SK-N-SH (cell line): ENCODE measurements at regions not wholly inside any gene's neighbourhood (a gene's known extent, or its start where the extent isn't known, plus 50 kb on each side); places are given as distances from the start of the nearest gene placed in this dataset.

ENCODE experiments used
- CTCF ChIA-PET: fragments of 300-600, 350-600 bp; formaldehyde crosslinking; extraction: SDS; loops from one replicate; lab custom pipeline; 2021; lab: Yijun Ruan, JAX
- POLR2A ChIA-PET: fragments of 350-600 bp; sonication (Branson Sonifier 250); formaldehyde crosslinking; extraction: SDS; loops from one replicate; lab custom pipeline; 2020; ENCODE audit warnings: antibody characterized with exemption, inconsistent platforms; lab: Yijun Ruan, JAX
- DNase-seq: peaks from one replicate; pipeline ENCODE4 v3.0.0; 2012
- H2AFZ ChIP-seq: fragments of 200-600 bp; sonication (generic); 2 replicates; pipeline ENCODE4 v1.8.1; 2016; ENCODE audit warnings: antibody characterized with exemption, mild to moderate bottlenecking, low read depth
- H3F3A ChIP-seq: fragments of 200-600 bp; sonication (generic); replicated peaks from 2 replicates; pipeline ENCODE3; 2016; ENCODE audit warnings: antibody characterized with exemption, mild to moderate bottlenecking; ENCODE audit not compliant: insufficient read depth
- H3K27ac ChIP-seq, 2 experiments: fragments of 200-500 bp in 1 of 2; fragments of 200-600 bp in 1 of 2; sonication (Bioruptor generic) in 1 of 2; sonication (generic), shearing (Covaris generic) in 1 of 2; 2 replicates each; pipeline versions ENCODE4 v1.5.1 to v1.6.1; 2014 to 2016; ENCODE audit warnings: low read depth in 2 of 2, inconsistent platforms in 1 of 2, low read length in 1 of 2, mild to moderate bottlenecking in 1 of 2, mixed read lengths in 1 of 2
- H3K27me3 ChIP-seq: fragments of 200-600 bp; sonication (generic), shearing (Covaris generic); 2 replicates; pipeline ENCODE4 v1.6.1; 2016; ENCODE audit warnings: mixed run types; ENCODE audit not compliant: insufficient read depth
- H3K36me3 ChIP-seq, 2 experiments: fragments of 200-500 bp in 1 of 2; fragments of 200-600 bp in 1 of 2; sonication (Bioruptor generic) in 1 of 2; sonication (generic) in 1 of 2; replicated peaks in 1 of 2; 2 replicates each; pipeline versions ENCODE3 to v1.5.1; 2014 to 2016; ENCODE audit warnings: low read length in 1 of 2, mild to moderate bottlenecking in 1 of 2; ENCODE audit not compliant: insufficient read depth in 2 of 2, control insufficient read depth in 1 of 2
- H3K4me1 ChIP-seq, 2 experiments: fragments of 200-500 bp in 1 of 2; fragments of 200-600 bp in 1 of 2; sonication (Bioruptor generic) in 1 of 2; sonication (generic), shearing (Covaris generic) in 1 of 2; 2 replicates each; pipeline versions ENCODE4 v1.5.1 to v1.6.1; 2014 to 2016; ENCODE audit warnings: low read depth in 1 of 2, low read length in 1 of 2, mixed run types in 1 of 2; ENCODE audit not compliant: insufficient read depth in 2 of 2, control insufficient read depth in 1 of 2
- H3K4me2 ChIP-seq: fragments of 200-600 bp; sonication (generic), shearing (Covaris generic); 2 replicates; pipeline ENCODE4 v1.6.1; 2017; ENCODE audit warnings: mixed run types
- H3K4me3 ChIP-seq, 2 experiments: fragments of 200-500 bp in 1 of 2; fragments of 200-600 bp in 1 of 2; sonication (Bioruptor generic) in 1 of 2; sonication (generic), shearing (Covaris generic) in 1 of 2; 2 replicates each; pipeline versions ENCODE4 v1.5.1 to v1.8.1; 2014 to 2016; ENCODE audit warnings: low read depth in 2 of 2, inconsistent platforms in 1 of 2, low read length in 1 of 2, mild to moderate bottlenecking in 1 of 2, mixed read lengths in 1 of 2, moderate library complexity in 1 of 2
- H3K79me2 ChIP-seq: fragments of 200-600 bp; sonication (generic); 2 replicates; pipeline ENCODE4 v1.8.1; 2017; ENCODE audit warnings: mild to moderate bottlenecking; ENCODE audit not compliant: insufficient read depth
- H3K9ac ChIP-seq: fragments of 200-600 bp; sonication (generic); 2 replicates; pipeline ENCODE4 v1.6.1; 2017; ENCODE audit warnings: mixed run types
- H3K9me2 ChIP-seq: fragments of 200-600 bp; sonication (generic); 2 replicates; pipeline ENCODE4 v1.6.1; 2017; ENCODE audit warnings: mixed run types
- H3K9me3 ChIP-seq: fragments of 200-600 bp; sonication (generic); 2 replicates; pipeline ENCODE4 v1.6.1; 2017; ENCODE audit warnings: mixed run types, mild to moderate bottlenecking, moderate library complexity
- H4K20me1 ChIP-seq: fragments of 200-600 bp; sonication (generic); 2 replicates; pipeline ENCODE4 v1.6.1; 2017; ENCODE audit warnings: mild to moderate bottlenecking, mixed run types; ENCODE audit not compliant: insufficient read depth
- CHD2 ChIP-seq: fragments of 150-350 bp; IDR thresholded peaks from 2 replicates; pipeline ENCODE4 v1.6.1; 2018; ENCODE audit warnings: low read length; ENCODE audit not compliant: partially characterized antibody
- EP300 ChIP-seq, 2 experiments: IDR thresholded peaks; 2 replicates each; pipeline versions ENCODE4 v1.4.0 to v1.6.1; 2012; ENCODE audit warnings: borderline replicate concordance in 1 of 2, low read depth in 1 of 2, low read length in 1 of 2
- EZH2phosphoT487 ChIP-seq: fragments of 200-600 bp; sonication (generic); IDR thresholded peaks from 2 replicates; pipeline ENCODE4 v1.6.1; 2017; ENCODE audit warnings: low read depth, mixed run types, mild to moderate bottlenecking, antibody characterized with exemption, moderate library complexity, borderline replicate concordance
- FOXM1 ChIP-seq: IDR thresholded peaks from 2 replicates; pipeline ENCODE4 v1.4.0; 2012; ENCODE audit warnings: low read depth, mild to moderate bottlenecking
- JUND ChIP-seq: IDR thresholded peaks from 2 replicates; pipeline ENCODE4 v1.4.0; 2012
- MEF2A ChIP-seq: IDR thresholded peaks from 2 replicates; pipeline ENCODE4 v1.4.0; 2012; ENCODE audit warnings: low read depth, borderline replicate concordance
- MXI1 ChIP-seq: IDR thresholded peaks from 2 replicates; pipeline ENCODE4 v1.6.1; 2012; ENCODE audit warnings: mild to moderate bottlenecking, low read depth, low read length, improper control_type of control experiment
- NRF1 ChIP-seq: IDR thresholded peaks from 2 replicates; pipeline ENCODE4 v1.6.1; 2012; ENCODE audit warnings: low read depth, mild to moderate bottlenecking, low read length
- POLR2AphosphoS5 ChIP-seq: IDR thresholded peaks from 2 replicates; pipeline ENCODE4 v1.6.1; 2012; ENCODE audit warnings: low read depth, low read length
- RAD21 ChIP-seq: IDR thresholded peaks from 2 replicates; pipeline ENCODE4 v1.6.1; 2012; ENCODE audit warnings: mild to moderate bottlenecking, low read length
- RFX5 ChIP-seq: IDR thresholded peaks from 2 replicates; pipeline ENCODE4 v1.6.1; 2012; ENCODE audit warnings: mild to moderate bottlenecking, improper control_type of control experiment, low read length
- RXRA ChIP-seq: IDR thresholded peaks from 2 replicates; pipeline ENCODE4 v1.4.0; 2012; ENCODE audit warnings: low read depth, mild to moderate bottlenecking, borderline replicate concordance
- SIN3A ChIP-seq: IDR thresholded peaks from 2 replicates; pipeline ENCODE4 v1.6.1; 2012; ENCODE audit warnings: low read depth, mild to moderate bottlenecking, low read length, moderate library complexity, borderline replicate concordance
- SMC3 ChIP-seq: IDR thresholded peaks from 2 replicates; pipeline ENCODE4 v1.6.1; 2012; ENCODE audit warnings: low read depth, low read length, improper control_type of control experiment
- TAF1 ChIP-seq: IDR thresholded peaks from 2 replicates; pipeline ENCODE4 v1.6.1; 2012; ENCODE audit warnings: low read depth, mild to moderate bottlenecking, low read length, moderate library complexity, borderline replicate concordance
- YY1 ChIP-seq: IDR thresholded peaks from 2 replicates; pipeline ENCODE4 v1.4.0; 2012; ENCODE audit warnings: low read depth, mild to moderate bottlenecking
- WGBS: methylation state at CpG from one replicate; pipeline ENCODE4 v1.1.6; 2017; ENCODE audit warnings: low lambda C conversion rate; 5-methylcytosine and 5-hydroxymethylcytosine counted together
- TF ChIP-seq, protein P1 (sequence below): IDR thresholded peaks from 2 replicates; pipeline ENCODE4 v1.4.0; 2012; ENCODE audit warnings: low read depth
- TF ChIP-seq, protein P2 (sequence below): IDR thresholded peaks from 2 replicates; pipeline ENCODE4 v1.4.0; 2012; ENCODE audit warnings: low read depth, borderline replicate concordance
- TF ChIP-seq, protein P3 (sequence below): IDR thresholded peaks from 2 replicates; pipeline ENCODE4; 2012
- TF ChIP-seq, protein P4 (sequence below): fragments of 150-350 bp; IDR thresholded peaks from 2 replicates; pipeline ENCODE4 v1.6.1; 2016; ENCODE audit warnings: mild to moderate bottlenecking, low read depth, low read length

DNA sequence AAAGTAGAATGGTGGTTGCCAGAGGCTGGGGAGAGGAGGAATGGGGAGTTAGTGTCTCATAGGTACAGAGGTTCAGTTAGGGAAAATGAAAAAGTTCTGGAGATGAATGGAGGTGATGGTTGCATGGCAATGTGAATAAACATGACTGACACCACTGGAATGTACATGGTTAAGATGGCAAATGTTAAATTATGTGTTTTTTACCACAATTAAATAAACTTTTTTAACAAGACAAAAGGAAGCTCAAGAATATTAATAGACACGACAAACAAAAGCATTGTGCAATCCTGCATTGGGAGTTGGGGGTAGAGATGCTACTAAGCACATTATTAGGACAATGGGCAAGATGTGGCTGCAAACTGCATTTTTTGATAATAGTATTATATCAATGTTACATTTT, 147.7 kb downstream of the TWIST2 start:
- Histone ChIP-seq H3K4me2 (no peak overlapping the region), H3K27me3 (no peaks in the 10 kb centered on the region), H3K4me3 (no peak overlapping the region), H3K9me2 (no peaks in the 10 kb centered on the region), H3K9me3 (no peaks in the 10 kb centered on the region), H2AFZ (no peak overlapping the region), H3K4me1 (peaks cover 0 to 7% of the 10 kb centered on the region in 2 experiments; a peak in 1 of 4 replicates), H3K27ac (no peak overlapping the region), H4K20me1 (no peaks in the 10 kb centered on the region), H3F3A (no peaks in the 10 kb centered on the region), H3K79me2 (no peaks in the 10 kb centered on the region)
- CTCF ChIA-PET: interaction anchor here (0.7 to 1.2 kb wide), 3 partner anchors 9 to 111 kb away, joined by 3 read pairs; no protein-coding TSS in a partner anchor
- POLR2A ChIA-PET: no interaction called here
- no peak for DNase-seq
- TF ChIP-seq FOXM1 (no peak), RFX5 (no peak), MEF2A (no peak), CHD2 (no peak), POLR2AphosphoS5 (no peak)
- TF ChIP-seq, all 33 proteins: peak for 0
- Histone ChIP-seq H3K9ac (no peak overlapping the region), H3K36me3 (no peaks in the 10 kb centered on the region)
- 43% methylated on average over 1 of the region's 1 CpG for WGBS

DNA sequence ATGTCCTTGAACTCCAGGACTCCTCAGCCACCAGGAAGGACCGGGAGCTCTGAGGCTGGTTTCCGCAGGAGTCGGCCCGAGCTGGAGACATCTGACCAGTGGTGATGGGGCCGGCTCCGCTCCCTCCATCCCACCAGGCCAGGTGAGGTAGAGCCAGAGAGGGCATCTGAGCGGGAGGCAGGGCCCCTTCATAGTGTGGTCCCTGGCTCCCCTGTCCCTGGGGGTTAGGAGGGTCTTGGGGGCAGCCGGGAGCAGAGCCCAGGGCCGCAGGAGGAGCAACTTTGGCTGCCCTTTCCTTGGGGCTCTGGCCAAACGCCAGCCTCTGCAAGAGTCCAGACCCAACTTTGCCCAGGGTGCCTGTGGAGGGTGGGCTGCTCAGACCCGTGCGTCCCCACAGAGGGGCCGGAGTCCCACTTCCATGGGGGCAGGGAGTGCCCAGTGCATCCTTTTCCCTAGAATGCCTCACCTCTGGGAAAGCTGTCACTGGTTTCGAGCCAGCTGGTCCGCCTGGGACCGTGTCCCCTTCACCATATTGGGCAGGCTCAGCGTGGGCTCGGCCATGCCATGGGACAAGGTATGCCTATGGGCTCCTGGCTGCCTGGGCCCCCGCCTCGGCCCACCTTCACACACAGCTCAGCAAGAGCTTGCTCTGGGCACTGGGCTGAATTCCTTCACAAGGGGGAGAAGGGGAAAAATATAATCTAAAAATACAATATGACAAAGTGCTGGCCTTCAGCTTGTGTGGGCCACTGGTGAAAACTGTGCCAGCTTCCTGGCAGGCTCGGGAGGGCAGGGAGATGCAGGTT, 148.6 kb downstream of the TWIST2 start:
- Histone ChIP-seq H3K27ac (no peak overlapping the region), H3K4me3 (no peak overlapping the region), H3K9me3 (no peaks in the 10 kb centered on the region), H3K9ac (no peak overlapping the region), H3K79me2 (no peaks in the 10 kb centered on the region), H2AFZ (no peak overlapping the region), H3K4me1 (peaks cover 0 to 7% of the 10 kb centered on the region in 2 experiments; a peak in 1 of 4 replicates), H4K20me1 (no peaks in the 10 kb centered on the region), H3K27me3 (no peaks in the 10 kb centered on the region), H3F3A (no peaks in the 10 kb centered on the region), H3K36me3 (no peaks in the 10 kb centered on the region), H3K9me2 (no peaks in the 10 kb centered on the region), H3K4me2 (no peak overlapping the region)
- DNase-seq: peak; percentile 5
- CTCF ChIA-PET: interaction anchor here (0.7 to 2.4 kb wide), 4 partner anchors 8 to 110 kb away, joined by 3 to 5 read pairs (median 3); no protein-coding TSS in a partner anchor
- WGBS: 48% methylated on average over 10 of the region's 21 CpGs
- TF ChIP-seq, protein P1, sequence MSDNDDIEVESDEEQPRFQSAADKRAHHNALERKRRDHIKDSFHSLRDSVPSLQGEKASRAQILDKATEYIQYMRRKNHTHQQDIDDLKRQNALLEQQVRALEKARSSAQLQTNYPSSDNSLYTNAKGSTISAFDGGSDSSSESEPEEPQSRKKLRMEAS: no peak
- TF ChIP-seq RAD21 (no peak), YY1 (no peak), EZH2phosphoT487 (no peak), JUND (no peak), MXI1 (no peak), NRF1 (no peak), POLR2AphosphoS5 (no peak), SIN3A (no peak)
- POLR2A ChIA-PET: no interaction called here

DNA sequence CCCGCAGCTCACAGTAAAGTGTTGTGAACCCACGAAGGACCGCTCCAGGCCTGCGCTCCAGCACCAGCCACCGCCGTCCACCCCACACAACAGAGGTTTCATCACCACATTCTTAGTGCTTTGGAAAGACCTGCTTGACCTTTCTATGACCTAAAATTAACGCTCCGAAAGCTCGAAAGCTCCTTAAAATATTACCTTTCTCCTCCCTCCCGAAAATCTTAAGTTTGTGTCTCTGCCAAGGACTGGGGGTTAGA, 149.2 kb downstream of the TWIST2 start:
- no peaks in the 10 kb centered on the region for H3K79me2 ChIP-seq
- no peak overlapping the region for H2AFZ ChIP-seq
- no peak overlapping the region for H3K4me3 ChIP-seq
- CTCF ChIA-PET: interaction anchor here (2.4 kb wide), 1 partner anchor 26 kb away, joined by 5 read pairs; no protein-coding TSS in a partner anchor
- no peaks in the 10 kb centered on the region for H3F3A ChIP-seq
- POLR2A ChIA-PET: no interaction called here
- H4K20me1 ChIP-seq: no peaks in the 10 kb centered on the region
- no peaks in the 10 kb centered on the region for H3K36me3 ChIP-seq
- H3K4me1 ChIP-seq: peaks cover 0 to 7% of the 10 kb centered on the region in 2 experiments; a peak in 1 of 4 replicates
- H3K9me2 ChIP-seq: no peaks in the 10 kb centered on the region
- no peak overlapping the region for H3K27ac ChIP-seq
- H3K27me3 ChIP-seq: no peaks in the 10 kb centered on the region
- no peak overlapping the region for H3K4me2 ChIP-seq
- H3K9ac ChIP-seq: no peak overlapping the region
- DNase-seq: peak; percentile 7
- no peaks in the 10 kb centered on the region for H3K9me3 ChIP-seq
- whole genome bisulfite sequencing: 58% methylated on average over 9 of the region's 10 CpGs
- TF ChIP-seq TAF1: no peak
- TF ChIP-seq EP300 (IDR thresholded peaks at IDR 0.05; ENCODE audit: borderline replicate concordance in 1 of 2, low read depth in 1 of 2, low read length in 1 of 2): no peak
- no peak for TF ChIP-seq RXRA
- TF ChIP-seq, protein P2, sequence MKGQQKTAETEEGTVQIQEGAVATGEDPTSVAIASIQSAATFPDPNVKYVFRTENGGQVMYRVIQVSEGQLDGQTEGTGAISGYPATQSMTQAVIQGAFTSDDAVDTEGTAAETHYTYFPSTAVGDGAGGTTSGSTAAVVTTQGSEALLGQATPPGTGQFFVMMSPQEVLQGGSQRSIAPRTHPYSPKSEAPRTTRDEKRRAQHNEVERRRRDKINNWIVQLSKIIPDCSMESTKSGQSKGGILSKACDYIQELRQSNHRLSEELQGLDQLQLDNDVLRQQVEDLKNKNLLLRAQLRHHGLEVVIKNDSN: no peak
- TF ChIP-seq, protein P1: no peak
- TF ChIP-seq, protein P3, sequence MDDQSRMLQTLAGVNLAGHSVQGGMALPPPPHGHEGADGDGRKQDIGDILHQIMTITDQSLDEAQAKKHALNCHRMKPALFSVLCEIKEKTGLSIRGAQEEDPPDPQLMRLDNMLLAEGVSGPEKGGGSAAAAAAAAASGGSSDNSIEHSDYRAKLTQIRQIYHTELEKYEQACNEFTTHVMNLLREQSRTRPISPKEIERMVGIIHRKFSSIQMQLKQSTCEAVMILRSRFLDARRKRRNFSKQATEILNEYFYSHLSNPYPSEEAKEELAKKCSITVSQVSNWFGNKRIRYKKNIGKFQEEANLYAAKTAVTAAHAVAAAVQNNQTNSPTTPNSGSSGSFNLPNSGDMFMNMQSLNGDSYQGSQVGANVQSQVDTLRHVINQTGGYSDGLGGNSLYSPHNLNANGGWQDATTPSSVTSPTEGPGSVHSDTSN: no peak
- TF ChIP-seq SMC3: no peak
- TF ChIP-seq, protein P4, sequence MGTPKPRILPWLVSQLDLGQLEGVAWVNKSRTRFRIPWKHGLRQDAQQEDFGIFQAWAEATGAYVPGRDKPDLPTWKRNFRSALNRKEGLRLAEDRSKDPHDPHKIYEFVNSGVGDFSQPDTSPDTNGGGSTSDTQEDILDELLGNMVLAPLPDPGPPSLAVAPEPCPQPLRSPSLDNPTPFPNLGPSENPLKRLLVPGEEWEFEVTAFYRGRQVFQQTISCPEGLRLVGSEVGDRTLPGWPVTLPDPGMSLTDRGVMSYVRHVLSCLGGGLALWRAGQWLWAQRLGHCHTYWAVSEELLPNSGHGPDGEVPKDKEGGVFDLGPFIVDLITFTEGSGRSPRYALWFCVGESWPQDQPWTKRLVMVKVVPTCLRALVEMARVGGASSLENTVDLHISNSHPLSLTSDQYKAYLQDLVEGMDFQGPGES: no peak
- no peak for TF ChIP-seq JUND
